ENCODE measurements at regions not wholly inside any gene's neighbourhood (a gene's known extent, or its start where the extent isn't known, plus 50 kb on each side); places are given as distances from the start of the nearest gene placed in this dataset.
"Not testable (repeated sequence)": the region's sequence is repeated elsewhere in the genome, so short reads cannot be mapped to it uniquely, and the experiment has no call there.

DNA sequence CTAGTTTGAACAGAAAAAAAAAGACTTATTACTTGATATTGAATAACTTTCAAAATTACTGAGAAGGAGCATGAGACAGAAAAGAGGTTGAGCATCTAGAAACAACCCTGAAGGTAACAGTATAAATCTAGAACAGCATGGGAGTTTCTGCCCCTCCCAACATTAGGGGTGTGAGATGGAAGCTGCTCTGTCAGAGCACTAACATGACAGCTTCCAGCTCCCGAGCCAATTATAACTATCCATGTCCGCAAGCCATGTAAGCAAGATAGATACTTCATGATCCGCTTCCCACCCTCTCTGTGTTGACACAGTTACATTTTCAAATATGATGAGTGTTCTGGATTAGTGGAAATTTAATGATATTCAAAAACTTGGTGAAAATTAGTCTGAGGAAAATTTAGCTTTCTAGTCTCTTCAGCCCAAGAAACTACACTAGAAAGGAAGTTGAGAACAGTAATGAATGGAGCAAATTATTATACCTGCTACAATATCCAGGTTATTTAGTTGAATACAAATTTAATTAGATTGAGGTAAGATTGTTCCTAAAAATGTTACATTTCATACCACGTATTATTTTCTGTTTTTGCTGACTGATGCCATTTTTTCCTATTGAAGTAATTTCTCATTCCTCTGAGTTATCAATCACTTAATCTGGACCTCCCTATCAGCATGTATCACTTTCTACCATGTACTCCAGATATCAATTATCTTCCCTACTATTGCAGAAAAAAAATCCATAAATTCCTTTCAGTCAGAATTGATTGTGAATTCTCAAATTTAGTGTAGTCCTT is 129.3 kb upstream of the SLIT2 start:
- no peak for FAIRE-seq

DNA sequence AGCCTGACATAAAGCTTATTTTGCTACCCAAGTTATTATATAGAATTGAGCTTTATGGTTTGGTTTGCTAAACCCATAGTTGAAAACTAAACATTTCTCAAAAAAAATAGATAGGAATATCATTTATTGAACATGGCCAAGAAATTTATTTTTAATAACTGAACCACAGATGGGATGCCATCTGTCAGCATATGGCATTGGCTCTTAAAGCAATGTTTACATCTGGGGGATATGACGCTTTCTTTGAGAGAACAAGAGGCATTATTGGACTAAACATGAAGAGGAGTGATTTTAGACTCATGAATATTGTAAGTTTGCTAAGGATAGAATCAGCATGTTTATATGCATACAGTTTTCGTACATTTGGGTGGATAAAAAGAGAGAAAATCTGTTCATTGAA is 132.6 kb upstream of the SLIT2 start:
- FAIRE-seq, result no peak

DNA sequence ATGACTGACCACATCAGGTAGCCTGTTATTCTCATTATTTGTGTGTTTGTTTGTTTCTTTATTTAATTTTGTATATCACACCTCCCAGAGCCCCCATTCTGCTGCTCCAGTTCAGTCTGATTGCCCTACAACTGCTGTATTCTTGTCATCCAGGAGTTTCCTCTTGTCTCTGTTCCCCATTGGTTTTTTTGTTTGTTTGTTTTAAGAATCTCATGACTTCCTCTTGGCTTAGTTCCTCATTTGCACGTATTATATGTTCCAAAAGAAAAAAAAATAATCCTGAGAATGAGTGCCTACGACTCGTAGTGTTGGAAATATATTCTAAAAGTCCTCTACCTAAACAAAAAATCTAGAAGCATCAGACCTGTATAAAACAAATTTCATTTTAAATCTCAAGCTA is 142.3 kb upstream of the SLIT2 start:
- FAIRE-seq, result no peak

DNA sequence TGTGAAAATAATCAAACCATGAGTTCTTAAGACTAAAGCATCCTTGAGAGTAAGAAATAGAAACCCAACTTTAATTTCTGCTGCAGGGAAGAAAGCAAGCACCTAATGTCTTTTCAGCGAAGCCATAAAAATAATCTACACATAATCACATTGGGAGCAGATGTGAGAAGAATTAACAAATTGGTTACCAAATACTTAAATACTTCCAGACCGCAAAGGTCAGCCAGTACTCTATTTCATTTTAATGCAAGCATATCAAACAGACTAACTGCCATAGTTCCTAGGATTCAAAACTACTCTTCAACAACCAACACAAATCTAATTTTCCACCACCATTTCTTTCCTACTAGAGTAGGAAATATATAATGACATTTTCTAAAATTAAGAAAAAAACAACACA is 144.8 kb upstream of the SLIT2 start:
- peak; percentile 86 for FAIRE-seq

DNA sequence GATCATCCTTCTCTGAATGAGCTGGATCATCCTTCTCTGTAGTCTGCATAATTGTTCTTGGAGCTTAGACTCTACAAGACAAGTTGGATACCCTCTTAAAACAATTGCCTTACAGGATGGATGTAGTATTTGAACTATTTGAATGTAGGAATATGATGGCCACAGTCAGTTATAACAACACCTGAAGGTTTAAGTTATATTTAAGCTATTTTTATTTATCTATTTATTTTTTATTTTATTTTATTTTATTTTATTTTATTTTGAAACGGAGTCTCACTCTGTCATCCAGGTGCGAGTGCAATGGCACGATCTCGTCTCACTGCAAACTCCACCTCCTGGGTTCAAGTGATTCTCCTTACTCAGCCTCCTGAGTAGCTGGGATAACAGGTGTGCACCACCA is 149.9 kb upstream of the SLIT2 start:
- no peak for FAIRE-seq

DNA sequence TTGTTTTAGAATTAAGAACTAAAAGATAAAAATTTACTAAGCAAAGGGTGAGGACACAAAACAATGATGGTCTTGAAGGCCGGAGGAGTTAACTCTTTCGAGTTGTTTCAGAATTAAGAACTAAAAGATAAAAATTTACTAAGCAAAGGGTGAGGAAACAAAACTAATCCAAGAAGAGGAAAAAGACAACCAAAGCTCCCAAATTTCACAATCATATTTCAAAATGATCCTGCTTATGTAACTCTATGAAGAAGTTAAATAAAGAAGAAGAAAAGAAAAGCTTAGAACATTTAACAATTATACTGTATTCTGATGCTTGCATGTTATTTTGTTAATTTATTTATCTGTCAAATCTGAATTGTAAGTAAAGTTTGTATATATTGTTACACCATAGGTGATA is 154.8 kb upstream of the SLIT2 start:
- FAIRE-seq, result no peak

DNA sequence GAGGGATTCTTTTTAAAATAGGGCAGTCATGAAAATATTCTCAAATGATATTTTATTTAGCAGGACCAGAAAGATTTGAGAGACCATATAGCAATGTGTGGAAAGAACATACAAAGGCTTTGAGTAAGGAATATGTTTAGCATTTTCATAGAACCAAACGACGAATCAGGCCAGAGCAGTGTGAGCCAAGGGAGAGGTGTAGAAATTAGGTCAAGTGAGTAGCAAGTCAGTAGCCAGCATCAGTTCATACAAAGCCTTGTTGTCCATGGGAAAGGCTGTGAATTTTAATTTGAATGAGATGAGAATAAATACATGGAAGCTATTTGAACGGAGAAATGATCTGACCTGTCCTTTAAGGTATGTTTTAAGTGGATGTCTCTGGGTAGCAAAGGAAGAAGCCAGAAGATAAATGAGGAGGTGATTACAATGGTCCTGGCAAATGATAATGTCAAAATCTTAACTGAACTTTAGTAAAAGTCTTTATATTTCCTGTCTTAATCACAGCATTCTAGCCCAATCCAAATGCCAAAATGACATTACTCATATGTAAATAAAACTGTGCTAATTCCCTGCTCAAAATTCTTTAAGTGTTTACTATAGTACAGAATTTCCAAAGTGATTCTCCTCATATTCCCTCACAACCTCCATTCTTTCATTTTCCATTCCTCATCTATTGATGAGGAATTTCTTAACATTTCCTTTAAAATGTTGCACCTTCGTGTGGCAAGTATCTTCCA is 155.7 kb upstream of the SLIT2 start:
- no peak for FAIRE-seq

DNA sequence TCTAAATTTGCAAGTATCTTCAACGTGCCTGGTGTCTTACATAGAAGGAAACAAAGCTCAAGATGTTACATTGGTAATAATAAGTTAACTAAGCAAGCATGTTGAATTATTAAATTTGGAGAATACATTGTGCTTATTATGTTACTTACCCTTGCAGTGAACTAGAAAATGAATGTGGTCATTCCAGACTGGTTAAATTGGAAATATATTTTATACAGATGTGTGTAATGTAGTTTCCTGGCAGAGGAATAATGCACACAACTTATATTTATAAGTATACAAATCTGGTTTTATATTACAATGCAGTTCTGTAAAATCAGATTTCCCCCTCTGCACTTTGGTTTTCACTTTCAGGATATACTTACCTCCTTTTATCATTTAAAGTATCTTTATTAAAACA is 159.9 kb upstream of the SLIT2 start:
- no peak for FAIRE-seq

DNA sequence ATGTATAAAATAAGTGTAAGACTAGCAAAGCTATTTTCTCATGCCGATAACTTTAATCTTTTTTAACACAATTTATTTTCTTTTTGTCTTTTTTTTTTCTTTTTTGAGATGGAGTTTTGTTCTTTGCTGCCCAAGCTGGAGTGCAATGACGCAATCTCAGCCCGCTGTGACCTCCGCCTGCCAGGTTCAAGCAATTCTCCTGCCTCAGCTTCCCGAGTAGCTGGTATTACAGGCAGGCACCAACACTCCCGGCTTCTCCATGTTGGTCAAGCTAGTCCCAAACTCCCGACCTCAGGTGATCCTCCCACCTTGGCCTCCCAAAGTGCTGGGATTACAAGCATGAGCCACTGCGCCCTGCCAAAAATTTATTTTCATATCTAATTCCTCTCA is 164.2 kb upstream of the SLIT2 start:
- FAIRE-seq, result no peak

DNA sequence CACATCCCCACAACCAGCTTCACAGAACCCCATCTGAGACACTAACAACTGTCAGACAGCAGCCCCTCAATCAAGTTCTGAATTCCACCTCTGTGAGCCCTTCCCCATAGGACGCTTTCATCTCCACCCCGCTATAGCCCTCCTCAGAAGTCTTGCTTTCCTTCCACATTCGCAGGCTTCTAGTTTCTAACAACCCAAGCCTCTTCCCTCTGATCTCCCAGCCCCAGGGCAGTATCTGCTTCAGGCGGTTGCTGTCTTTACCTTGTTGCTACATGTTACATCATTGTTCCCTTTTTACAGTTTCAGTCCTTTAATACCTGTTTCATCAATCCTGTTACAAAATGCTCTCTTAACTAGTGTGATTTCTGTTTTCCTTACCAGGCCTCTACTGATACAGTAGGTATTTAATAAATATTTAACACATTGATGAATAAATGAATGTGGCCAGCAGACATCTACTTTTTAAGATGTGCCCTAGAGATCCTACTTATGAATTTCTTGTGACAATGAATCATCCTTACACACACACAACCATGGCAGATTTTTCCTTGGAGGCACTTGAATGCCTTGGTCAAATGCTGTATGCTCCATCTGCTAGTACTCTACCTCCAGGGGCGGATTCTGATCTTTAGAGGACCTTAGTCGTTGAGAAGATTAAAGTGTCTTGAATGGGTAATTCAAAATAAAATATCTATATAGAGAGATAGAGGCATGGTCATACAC is 164.7 kb upstream of the SLIT2 start:
- no peak for FAIRE-seq

DNA sequence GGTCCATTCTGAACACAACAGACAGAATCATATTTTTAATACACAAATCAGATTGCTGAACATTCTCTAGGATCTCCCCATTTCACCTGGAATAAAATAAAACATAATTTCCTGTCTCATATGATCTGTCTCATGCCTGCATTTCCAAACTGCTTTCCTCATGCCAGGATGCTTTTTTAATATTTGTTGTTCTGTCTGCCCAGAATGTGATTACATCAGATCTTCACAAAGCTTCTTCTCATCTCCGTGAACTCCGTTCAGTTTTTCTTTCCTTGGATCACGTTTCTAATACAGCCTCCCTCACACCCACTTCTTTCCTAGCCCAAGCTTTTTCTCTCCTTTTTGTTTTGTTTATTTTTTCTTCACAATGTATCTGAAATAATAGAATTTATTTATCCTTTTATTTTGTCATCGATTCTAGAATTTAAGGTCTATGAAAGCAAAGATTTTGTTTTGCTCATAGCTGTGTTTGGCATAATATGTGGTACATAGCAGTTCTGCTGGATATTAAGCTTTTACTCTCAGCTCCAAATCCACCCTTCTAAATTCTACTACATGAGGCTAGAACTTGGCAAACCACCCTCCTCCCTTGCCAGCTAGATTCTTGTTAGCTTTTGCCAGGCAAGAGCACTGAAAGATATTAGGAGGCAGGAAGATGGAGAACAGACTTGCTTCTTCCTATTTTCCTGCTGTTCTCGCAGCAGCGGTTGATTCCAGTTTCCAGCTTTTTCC is 165.5 kb upstream of the SLIT2 start:
- FAIRE-seq, result no peak

DNA sequence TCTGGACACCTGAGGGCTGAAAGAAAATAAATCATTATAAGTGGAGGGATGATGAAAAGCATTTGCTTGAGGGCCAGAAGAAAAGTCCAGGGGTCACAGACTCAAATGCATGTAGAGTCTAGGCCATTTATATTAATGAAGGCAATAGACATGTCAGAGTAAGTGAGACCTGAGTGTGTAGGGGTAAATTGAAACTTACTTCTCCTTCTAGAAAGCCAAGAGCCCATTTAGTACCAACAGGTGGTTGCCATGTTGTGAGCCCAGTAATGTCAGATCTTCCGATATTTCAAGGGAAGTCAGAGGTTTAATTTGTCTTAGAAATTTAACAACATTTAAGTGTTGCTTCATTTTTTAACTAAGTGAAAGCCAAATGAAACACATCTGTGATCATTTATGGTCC is 166.1 kb upstream of the SLIT2 start:
- no peak for FAIRE-seq

DNA sequence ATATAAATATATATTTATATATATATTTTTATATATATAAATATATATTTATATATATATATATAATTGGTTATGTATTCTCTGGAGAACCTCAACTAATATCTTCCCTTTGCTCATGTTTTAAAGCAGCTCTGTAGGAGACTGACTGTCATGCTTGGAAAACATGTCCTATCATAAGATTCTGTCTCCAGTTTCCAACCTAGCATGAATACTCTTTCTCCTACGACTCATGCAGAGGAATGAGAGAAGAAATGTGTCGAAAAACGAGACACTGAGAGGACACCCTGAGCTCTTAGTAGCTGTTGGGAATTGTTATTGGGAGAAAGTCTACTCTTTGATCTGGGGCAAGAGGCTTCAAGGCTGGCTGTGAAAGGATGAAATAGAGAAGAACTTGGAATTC is 166.5 kb upstream of the SLIT2 start:
- FAIRE-seq, result no peak

DNA sequence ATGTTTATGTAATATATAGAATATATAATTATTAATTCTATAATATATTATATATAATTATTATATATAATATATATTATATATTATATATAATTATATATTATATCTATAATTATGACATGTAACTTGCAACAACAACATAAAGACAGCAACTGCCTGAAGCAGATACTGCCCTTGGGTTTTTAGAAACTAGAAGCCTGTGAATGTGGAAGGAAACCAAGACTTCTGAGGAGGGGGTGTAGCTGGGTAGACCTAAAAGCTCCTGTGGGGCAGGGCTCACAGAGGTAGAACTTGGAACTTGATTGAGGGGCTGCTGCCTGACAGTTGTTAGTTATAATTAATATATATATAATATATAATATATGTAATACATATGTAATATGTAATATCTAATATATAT is 167.2 kb upstream of the SLIT2 start:
- no peak for FAIRE-seq

DNA sequence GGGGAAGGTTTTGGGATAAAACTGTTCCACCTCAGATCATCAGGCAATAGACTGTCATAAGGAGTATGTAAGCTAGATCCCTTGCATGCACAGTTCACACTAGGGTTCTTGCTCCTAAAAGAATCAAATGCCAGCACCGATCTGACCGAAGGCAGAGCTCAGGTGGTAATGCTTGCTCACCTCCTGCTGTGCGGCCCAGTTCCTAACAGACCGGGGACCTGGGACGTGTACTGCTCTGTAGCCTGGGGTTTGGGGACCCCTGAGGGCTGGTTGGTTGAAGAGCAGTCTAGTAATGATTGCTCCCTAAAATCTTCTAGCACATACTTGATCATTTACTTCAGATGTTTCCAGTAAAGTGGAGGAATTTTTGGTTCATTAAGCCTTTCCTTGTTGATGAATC is 173.1 kb upstream of the SLIT2 start:
- FAIRE-seq, result no peak

DNA sequence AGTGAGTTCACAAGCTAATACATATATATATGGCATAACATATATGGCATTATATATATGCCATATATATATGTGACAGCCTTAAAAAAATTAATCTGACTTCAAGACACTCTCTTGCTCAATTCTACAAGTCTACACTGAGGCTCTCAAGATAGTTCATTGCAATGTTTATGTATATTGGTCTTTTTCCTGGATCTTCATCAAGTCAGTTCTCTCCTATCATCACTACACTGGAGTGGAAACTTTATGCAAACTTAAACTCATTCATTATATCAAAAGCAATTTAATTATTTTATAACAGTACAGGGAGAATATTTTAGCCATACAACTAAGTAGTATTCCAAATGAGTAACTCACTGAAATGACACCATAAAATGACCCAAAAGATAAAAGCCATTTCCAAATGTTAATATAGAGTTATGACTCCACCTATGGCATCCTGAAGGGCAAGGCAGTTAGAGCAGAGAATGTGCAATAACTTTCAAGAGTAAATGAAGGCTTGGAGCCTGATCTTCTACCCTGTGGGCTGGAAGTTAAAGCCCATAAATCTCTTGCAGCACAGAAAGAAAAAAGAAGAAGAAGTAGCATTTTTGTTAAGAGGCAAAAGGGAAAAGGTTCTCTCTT is 176.3 kb upstream of the SLIT2 start:
- FAIRE-seq, result no peak

DNA sequence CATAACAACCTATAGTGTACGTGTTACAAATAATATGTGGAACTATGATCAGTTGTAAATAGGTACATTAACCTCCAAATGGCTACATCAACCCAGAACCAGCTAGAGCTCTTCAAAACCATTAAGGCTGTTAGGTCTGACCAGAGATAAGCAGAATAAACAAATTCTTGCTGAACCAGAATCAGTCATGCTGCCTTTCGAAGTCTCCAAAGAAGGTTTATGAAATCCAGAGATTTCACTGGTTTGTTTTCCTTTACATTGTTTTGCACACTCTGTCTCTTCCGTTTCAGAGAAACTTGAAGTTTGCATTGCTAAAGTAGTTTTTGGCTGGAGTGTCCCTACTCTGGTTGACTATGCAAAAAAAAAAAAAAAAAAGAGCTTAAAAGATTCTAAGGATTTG is 177.3 kb upstream of the SLIT2 start:
- FAIRE-seq, result no peak

DNA sequence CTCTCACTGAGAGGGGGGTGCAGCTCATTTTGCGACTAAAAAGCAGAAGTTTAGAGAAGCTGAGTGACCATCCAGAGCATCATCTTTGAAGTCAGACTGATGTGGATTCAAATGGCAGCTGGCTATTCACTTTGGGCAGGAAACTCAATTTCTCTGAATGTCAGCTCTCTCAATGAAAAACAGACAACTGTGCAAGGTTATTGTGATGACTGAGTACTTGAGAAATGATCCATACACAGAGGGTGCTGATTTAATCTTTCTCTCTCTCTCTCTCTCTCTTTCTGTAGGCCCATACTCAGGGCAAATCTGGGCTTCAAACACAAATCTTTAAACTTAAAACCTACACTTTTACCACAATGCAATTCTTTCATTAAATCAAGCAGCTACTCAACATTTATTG is 185.8 kb upstream of the SLIT2 start:
- FAIRE-seq, result no peak

DNA sequence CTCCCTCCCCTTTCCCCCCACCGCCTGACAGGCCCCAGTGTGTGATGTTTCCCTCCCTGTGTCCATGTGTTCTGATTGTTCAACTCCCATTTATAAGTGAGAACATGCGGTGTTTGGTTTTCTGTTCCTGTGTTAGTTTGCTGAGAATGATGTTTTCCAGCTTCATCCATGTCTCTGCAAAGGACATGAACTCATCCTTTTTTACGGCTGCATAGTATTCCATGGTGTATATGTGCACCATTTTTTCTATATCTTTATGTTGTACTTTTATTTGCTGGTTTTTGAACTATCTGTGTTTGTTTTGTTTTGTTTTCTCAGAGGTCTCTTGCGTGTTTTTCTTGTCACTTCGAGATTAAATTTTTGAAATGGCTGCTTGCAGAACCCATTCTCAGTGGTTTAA is 188.8 kb upstream of the SLIT2 start:
- not testable (repeated sequence) for FAIRE-seq

DNA sequence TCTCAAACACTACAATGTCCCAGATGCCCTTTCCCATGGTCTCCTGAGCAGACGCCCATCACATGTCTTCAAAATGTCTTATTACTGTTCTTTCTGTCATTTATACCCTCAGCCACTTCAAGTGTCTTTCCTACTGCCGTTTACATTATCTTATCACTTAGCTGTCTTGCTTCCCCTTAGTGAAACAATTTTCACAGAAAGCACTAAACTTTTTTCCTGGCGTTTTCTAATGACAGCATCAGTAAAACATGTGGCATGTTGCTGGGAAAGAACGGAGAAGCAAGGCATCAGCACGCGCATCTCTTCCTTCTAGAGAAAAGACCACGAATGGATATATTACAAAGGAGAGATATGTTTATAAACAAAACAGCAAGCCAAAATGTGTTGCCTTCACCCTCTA is 189.7 kb upstream of the SLIT2 start:
- FAIRE-seq, result no peak

DNA sequence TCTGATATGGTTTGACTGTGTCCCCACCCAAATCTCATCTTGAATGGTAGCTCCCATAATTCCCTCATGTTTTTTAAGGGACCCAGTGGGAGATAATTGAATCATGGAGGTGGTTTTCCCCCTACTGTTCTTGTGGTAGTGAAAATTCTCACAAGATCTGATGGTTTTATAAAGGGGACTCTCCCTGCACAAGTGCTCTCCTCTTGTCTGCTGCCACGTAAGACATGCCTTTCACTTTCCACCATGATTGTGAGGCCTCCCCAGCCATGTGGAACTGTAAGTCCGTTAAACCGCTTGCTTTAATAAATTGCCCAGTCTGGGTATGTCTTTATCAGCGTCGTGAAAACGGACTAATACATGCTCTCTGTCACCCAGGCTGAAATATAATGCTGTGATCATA is 200.9 kb upstream of the SLIT2 start:
- no peak for FAIRE-seq

DNA sequence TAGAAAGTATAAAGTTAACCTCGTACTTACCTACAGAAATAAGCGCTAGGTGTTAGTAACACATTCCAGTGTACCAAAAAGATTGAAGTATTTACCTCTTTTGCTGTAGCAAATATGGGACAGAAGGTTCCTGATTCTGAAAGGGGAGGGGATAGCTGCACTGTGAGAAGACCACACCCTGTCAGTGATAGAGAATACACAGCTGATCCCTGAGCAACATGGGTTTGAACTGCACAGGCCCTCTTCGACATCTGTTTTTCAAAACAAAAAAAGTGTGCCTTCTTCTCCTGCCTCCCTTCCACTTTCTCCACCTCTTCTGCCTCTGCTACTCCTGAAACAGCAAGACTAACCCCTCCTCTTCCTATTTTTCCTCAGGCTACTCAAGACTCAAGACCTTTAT is 201.8 kb upstream of the SLIT2 start:
- no peak for FAIRE-seq

Data from endometrium (tissue), 2 donors.